Fibroblast of the aortic adventitia (primary cell): ENCODE measurements at regions not wholly inside any gene's neighbourhood (a gene's known extent, or its start where the extent isn't known, plus 50 kb on each side); places are given as distances from the start of the nearest gene placed in this dataset.

ENCODE experiments used
- DNase-seq: peaks from one replicate; pipeline ENCODE4 v3.0.0-alpha.2; 2010; ENCODE audit warnings: low read depth
- H3K4me3 ChIP-seq: 2 replicates; pipeline ENCODE4 v1.5.1; 2011; ENCODE audit warnings: low read depth, mild to moderate bottlenecking, control low read depth, low read length, moderate library complexity
- TF ChIP-seq, protein P1 (sequence below): IDR thresholded peaks from 2 replicates; pipeline ENCODE4 v1.5.1; 2011; ENCODE audit warnings: mild to moderate bottlenecking, low read length, control low read depth, inconsistent platforms; ENCODE audit not compliant: insufficient read depth

GRCh38 chr4:11165052-11165451 lies 263.6 kb downstream of the HS3ST1 start:
- TF ChIP-seq, protein P1, sequence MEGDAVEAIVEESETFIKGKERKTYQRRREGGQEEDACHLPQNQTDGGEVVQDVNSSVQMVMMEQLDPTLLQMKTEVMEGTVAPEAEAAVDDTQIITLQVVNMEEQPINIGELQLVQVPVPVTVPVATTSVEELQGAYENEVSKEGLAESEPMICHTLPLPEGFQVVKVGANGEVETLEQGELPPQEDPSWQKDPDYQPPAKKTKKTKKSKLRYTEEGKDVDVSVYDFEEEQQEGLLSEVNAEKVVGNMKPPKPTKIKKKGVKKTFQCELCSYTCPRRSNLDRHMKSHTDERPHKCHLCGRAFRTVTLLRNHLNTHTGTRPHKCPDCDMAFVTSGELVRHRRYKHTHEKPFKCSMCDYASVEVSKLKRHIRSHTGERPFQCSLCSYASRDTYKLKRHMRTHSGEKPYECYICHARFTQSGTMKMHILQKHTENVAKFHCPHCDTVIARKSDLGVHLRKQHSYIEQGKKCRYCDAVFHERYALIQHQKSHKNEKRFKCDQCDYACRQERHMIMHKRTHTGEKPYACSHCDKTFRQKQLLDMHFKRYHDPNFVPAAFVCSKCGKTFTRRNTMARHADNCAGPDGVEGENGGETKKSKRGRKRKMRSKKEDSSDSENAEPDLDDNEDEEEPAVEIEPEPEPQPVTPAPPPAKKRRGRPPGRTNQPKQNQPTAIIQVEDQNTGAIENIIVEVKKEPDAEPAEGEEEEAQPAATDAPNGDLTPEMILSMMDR: no peak
- H3K4me3 ChIP-seq: no peak overlapping the region
- DNase-seq: no peak

GRCh38 chr4:11160288-11160687 lies 268.4 kb downstream of the HS3ST1 start:
- H3K4me3 ChIP-seq: no peak overlapping the region
- TF ChIP-seq, protein P1: no peak
- DNase-seq: peak; percentile 53

DNA sequence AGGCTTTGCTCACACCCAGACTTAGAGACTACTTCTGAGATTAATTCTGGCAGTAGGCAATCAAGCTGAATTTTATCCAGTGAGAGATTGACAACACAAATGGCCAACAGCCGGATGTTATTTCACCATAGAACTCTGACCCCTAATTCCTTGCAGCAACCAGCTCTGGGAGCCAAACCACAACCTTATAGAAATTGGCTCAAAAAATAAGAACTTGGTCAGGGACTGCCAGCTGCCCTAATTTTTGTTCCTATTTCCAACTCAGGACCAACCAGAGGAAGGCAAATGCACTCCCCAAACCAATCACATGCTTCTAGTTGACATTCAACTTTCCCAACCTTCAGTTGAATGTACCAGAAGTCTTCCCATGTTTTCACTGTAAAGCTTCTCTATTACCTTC lies 269.7 kb downstream of the HS3ST1 start:
- TF ChIP-seq, protein P1: no peak
- peak; percentile 17 for DNase-seq
- H3K4me3 ChIP-seq: no peak overlapping the region

GRCh38 chr4:11155208-11155867 lies 273.4 kb downstream of the HS3ST1 start:
- TF ChIP-seq, protein P1: no peak
- no peak overlapping the region for H3K4me3 ChIP-seq
- DNase-seq: peak; percentile 16

GRCh38 chr4:11153171-11153750 lies 275.4 kb downstream of the HS3ST1 start:
- TF ChIP-seq, protein P1: no peak
- H3K4me3 ChIP-seq: no peak overlapping the region
- no peak for DNase-seq

- no peak overlapping the region for H3K4me3 ChIP-seq
- DNase-seq: no peak
- TF ChIP-seq, protein P1: no peak
These were observed 276.0 kb downstream of the HS3ST1 start for GRCh38 chr4:11152684-11153083.
